Transverse colon (tissue), 3 donors: ENCODE measurements at regions not wholly inside any gene's neighbourhood (a gene's known extent, or its start where the extent isn't known, plus 50 kb on each side); places are given as distances from the start of the nearest gene placed in this dataset.

Experiments
- POLR2A ChIP-seq: fragments of 450-650 bp; IDR thresholded peaks from one replicate; pipeline ENCODE4 v1.6.1; 2016; ENCODE audit warnings: antibody characterized with exemption, mild to moderate bottlenecking, moderate library complexity
- TF ChIP-seq, protein P1 (sequence below), 5 experiments: fragments of 200-600 bp in 3 of 5; fragments of 450-650 bp in 2 of 5; sonication (generic) in 3 of 5; IDR thresholded peaks; 1 replicate in 2 of 5; 2 replicates in 3 of 5; pipeline ENCODE4 v1.5.1; 2016 to 2017; ENCODE audit warnings: antibody characterized with exemption in 5 of 5, inconsistent platforms in 3 of 5, mild to moderate bottlenecking in 2 of 5, moderate library complexity in 1 of 5

DNA sequence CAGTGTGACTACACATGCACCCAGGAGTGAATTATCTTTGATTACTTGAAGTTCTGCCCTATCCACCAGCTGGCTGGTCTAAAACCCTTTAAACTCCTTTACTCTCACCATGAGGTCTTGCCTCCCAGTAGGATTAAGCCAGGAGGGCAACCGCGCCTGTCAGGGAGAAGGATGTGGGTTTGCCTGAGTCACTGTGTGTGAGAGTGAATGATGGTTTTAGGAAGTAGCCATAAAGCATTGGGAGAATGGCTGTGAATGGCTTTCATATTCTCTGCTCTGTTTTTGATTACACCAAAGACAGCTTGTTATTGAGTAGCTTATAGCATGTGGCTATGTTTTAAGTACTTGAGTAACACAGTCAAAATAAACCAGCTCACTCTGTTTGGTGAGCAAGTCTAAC is 637.7 kb upstream of the TBL1XR1 start:
- TF ChIP-seq, protein P1, sequence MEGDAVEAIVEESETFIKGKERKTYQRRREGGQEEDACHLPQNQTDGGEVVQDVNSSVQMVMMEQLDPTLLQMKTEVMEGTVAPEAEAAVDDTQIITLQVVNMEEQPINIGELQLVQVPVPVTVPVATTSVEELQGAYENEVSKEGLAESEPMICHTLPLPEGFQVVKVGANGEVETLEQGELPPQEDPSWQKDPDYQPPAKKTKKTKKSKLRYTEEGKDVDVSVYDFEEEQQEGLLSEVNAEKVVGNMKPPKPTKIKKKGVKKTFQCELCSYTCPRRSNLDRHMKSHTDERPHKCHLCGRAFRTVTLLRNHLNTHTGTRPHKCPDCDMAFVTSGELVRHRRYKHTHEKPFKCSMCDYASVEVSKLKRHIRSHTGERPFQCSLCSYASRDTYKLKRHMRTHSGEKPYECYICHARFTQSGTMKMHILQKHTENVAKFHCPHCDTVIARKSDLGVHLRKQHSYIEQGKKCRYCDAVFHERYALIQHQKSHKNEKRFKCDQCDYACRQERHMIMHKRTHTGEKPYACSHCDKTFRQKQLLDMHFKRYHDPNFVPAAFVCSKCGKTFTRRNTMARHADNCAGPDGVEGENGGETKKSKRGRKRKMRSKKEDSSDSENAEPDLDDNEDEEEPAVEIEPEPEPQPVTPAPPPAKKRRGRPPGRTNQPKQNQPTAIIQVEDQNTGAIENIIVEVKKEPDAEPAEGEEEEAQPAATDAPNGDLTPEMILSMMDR (IDR thresholded peaks at IDR 0.05): no peak
- TF ChIP-seq POLR2A: no peak
